CMK (cell line): ENCODE measurements at regions not wholly inside any gene's neighbourhood (a gene's known extent, or its start where the extent isn't known, plus 50 kb on each side); places are given as distances from the start of the nearest gene placed in this dataset.
"Not testable (repeated sequence)": the region's sequence is repeated elsewhere in the genome, so short reads cannot be mapped to it uniquely, and the experiment has no call there.

Source experiments
- DNase-seq: peaks from one replicate; pipeline ENCODE4 v3.0.0-alpha.2; 2010; ENCODE audit warnings: low read depth

GRCh38 chr4:53714236-53715140, 123.2 kb upstream of the LNX1 start:
- DNase-seq: no peak

GRCh38 chr4:53713767-53714166, 122.5 kb upstream of the LNX1 start:
- DNase-seq: no peak

GRCh38 chr4:53713296-53713695, 122.0 kb upstream of the LNX1 start:
- no peak for DNase-seq

GRCh38 chr4:53712408-53713020, 121.2 kb upstream of the LNX1 start:
- DNase-seq: no peak

- no peak for DNase-seq
Measured at GRCh38 chr4:53711926-53712325, 120.6 kb upstream of the LNX1 start.

- DNase-seq: no peak
Measured at GRCh38 chr4:53709693-53710092, 118.4 kb upstream of the LNX1 start.

- DNase-seq: no peak
Measured at GRCh38 chr4:53707491-53707890, 116.2 kb upstream of the LNX1 start.

- DNase-seq: no peak
Measured at GRCh38 chr4:53706422-53707032, 115.2 kb upstream of the LNX1 start.

- DNase-seq: no peak
Measured at GRCh38 chr4:53705972-53706371, 114.7 kb upstream of the LNX1 start.

- DNase-seq: no peak
Measured at GRCh38 chr4:53705151-53705764, 114.0 kb upstream of the LNX1 start.

GRCh38 chr4:53704329-53704728, 113.0 kb upstream of the LNX1 start:
- DNase-seq: no peak

- no peak for DNase-seq
Measured at GRCh38 chr4:53703267-53703655, 112.0 kb upstream of the LNX1 start.

- DNase-seq: no peak
Measured at GRCh38 chr4:53702334-53703266, 111.3 kb upstream of the LNX1 start.

- not testable (repeated sequence) for DNase-seq
Measured at GRCh38 chr4:53701260-53701659, 110.0 kb upstream of the LNX1 start.

GRCh38 chr4:53699310-53699709, 108.0 kb upstream of the LNX1 start:
- not testable (repeated sequence) for DNase-seq

- DNase-seq: no peak
Measured at GRCh38 chr4:53697016-53697685, 105.9 kb upstream of the LNX1 start.

- no peak for DNase-seq
Measured at GRCh38 chr4:53695540-53696463, 104.5 kb upstream of the LNX1 start.

- DNase-seq: no peak
Measured at GRCh38 chr4:53694666-53695065, 103.4 kb upstream of the LNX1 start.

GRCh38 chr4:53693909-53694308, 102.6 kb upstream of the LNX1 start:
- DNase-seq: no peak

GRCh38 chr4:53693408-53693807, 102.1 kb upstream of the LNX1 start:
- no peak for DNase-seq
